DMS79 treated with DMSO at 0.1 percent for 48 hours (cell line): ENCODE measurements at regions not wholly inside any gene's neighbourhood (a gene's known extent, or its start where the extent isn't known, plus 50 kb on each side); places are given as distances from the start of the nearest gene placed in this dataset.
"Not testable (repeated sequence)": the region's sequence is repeated elsewhere in the genome, so short reads cannot be mapped to it uniquely, and the experiment has no call there.

Experiments
- DNase-seq: peaks from one replicate; lab custom pipeline; 2025; lab: John Stamatoyannopoulos, UW

DNA sequence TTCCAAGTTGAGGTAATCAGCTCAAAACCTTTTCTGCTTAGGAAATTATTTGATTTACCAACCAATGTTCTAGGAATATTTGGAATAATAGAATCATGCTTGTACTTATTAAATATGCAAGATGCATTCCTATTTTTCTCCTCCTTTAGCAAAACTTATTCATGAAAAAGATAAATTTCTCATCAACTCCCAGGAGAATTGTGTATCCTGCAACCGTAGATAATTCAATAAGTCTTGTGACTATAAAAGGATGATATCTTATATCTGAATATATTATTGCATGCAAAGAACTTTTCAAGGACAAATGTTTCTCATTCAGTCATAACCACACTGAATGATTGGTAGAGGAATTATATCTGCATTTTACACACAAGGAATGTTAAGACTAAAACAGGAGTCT is 84.9 kb upstream of the CCNG1 start:
- DNase-seq, result no peak

DNA sequence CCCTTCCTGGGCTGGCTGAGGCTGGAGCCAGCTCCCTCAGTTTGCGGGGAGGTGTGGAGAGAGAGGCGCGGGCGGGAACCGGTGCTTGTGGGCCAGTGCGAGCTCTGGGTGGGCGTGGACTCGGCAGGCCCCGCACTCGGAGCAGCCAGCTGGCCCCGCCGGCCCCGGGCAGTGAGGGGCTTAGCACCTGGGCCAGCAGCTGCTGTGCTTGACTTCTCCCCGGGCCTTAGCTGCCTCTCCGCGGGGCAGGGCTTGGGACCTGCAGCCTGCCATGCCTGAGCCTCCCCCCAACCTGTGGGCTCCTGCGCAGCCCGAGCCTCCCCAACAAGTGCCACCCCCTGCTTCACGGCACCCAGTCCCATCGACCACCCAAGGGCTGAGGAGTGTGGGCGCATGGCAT is 81.6 kb upstream of the CCNG1 start:
- DNase-seq, result not testable (repeated sequence)

DNA sequence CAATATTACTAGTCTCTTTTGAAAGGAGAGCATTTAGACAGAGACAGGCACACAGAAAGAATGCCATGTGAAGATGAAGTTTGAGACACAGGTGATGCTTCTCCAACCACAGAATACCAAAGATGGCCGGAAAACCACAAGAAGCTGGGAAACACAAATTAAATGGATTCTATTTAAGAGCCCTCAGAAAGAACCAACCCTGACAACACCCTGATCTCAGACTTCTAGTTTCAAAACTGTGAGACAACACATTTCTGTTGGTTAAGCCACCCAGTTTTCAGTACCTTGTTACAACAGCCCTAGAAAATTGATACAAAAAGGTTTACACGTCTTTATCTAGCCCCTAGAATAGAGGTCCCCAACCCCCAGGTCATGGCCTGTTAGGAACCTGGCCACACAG is 79.8 kb upstream of the CCNG1 start:
- no peak for DNase-seq

DNA sequence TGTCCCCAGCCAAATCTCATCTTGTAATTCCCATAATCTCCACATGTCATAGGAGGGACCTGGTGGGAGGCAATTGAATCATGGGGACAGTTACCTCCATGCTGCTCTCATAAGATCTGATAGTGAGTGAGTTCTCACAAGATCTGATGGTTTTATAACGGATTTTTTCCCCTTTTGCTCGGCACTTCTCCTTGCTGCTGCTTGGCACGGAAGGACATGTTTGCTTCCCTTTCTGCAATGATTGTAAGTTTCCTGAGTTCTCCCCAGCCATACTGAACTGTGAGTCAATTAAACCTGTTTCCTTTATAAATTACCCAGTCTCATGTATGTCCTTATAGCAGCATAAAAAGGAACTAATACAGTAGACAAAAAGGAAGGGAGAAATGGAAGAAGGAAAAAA is 76.7 kb upstream of the CCNG1 start:
- no peak for DNase-seq

DNA sequence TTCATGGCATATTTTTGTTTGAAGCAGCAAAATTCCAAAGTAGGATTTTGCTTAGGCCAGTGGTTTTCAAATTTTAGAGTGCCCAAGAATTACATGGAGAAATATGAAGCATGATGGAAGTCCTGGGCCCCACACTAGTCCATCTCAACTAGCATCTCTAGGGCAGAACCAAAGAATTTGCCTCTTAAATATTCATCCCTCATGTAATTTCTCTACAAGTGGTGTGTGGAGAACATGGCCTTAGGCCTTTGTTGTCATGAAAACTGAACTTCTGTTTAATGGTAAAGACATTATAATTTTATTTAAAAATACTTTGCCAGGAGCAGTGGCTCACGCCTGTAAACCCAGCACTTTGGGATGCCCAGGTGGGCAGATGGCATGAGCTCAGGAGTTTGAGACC is 75.9 kb upstream of the CCNG1 start:
- no peak for DNase-seq

DNA sequence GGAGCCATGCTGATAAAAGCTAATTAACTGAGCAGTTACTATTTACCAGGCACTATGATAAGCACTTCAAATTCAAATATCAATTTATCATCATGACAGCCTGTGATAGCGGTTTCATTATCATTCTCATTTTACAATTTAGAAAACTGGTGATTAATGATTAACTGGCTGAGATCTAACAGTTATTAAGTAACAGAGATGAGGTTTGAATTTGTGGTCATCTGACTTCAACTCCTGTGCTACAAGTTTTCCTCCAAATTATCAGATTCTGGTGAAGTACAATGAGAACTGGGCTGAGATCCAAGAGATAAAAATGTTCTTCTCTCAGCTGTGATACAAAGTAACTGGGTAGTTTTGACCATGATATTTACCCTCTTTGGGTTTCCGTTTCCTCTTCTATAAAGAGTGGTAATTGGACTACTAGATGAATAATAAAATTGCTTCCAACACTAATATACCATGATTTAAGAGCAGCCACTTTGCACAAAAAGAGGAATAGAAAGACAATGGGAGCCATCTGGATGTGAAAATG is 74.5 kb upstream of the CCNG1 start:
- no peak for DNase-seq

DNA sequence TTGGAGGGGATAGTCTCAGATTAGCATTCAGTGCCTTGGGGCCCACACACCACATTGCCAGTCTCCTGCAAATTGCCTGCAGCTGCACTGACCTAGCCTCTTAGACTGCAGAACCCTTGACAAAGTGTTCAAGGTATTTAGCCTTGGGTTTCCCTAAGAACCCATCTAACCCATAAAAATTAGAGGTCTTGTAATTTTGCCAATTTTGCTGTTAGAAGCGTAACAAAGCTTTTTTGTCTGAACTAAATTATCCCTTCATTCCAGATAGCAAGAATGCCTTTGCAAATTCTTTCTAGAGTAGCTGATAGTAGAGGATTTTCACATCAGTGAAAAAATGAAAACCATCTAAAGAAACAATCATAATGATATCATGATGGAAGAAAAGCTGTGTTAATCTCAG is 74.0 kb upstream of the CCNG1 start:
- no peak for DNase-seq

DNA sequence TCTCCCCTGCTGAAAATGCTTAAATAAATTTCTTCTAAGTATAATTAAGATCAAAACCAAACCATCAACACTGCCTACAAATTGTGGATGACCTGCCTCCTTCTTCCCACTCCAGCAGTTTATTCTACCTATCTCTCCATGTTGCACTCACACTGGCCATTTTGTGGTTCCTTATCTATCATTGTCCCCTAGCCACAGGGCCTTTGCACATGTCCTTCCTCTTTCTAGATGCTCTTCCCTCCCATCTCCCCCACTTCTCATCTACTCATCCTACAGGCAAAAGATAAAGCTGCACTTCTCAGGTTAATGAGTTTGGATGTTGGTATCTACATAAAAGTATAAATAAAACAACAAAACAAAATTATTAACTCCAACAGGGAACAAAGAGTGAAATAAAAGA is 70.6 kb upstream of the CCNG1 start:
- no peak for DNase-seq

DNA sequence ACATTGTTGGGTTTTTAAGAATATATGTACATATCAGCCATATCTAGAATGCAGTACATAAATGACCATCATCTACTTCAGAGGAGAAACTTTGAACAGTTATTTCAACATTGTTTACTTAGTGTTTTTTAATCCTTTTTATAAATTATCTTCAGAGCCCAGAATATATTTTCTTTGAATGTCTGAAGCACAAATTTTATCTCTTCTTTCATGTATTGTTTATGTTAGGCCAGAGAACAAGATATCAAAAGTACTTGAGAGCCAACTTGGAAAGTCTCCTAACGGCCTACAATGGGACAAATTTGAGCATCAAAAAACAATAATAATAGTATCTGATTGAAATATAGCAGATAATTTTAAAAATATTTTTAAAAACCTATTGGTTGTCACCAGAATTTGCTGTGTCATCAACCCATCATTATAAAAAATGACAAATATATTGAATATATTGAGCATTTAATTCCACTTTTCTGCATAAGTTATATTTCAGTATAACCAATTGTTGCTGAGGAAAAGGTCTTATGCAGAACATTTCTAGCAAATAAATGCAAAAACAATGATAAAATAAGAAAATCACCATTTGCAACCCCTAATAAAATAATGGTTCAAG is 67.5 kb upstream of the CCNG1 start:
- DNase-seq, result no peak

DNA sequence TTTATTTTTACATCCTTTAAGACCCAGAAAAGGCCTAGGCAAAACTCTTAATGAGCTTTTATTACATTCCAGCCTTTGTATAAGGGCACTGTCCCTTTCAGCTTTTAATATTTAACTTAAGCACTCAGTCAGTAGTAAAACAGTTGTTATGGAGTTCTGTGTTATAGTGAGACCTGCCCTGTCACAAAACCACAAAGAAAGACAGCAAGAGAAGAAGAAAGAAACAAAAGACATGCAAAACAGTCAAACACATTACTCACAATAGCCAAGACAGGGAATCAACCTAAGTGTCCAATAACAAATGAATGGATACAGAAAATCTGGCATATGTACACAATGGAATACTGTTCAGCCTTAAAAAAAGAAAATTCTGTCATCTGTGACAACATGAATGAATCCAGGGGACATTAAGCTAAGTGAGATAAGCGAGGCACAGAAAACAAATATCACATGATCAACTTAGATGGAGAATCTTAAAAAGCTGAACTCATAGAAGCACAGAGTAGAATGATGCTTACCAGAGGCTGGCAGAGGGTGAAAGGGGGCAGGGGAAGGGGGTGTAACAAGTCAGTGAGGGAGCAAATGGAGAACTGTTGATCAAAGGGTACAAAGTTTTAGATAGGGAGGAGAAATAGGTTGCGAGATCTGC is 63.8 kb upstream of the CCNG1 start:
- DNase-seq, result no peak

DNA sequence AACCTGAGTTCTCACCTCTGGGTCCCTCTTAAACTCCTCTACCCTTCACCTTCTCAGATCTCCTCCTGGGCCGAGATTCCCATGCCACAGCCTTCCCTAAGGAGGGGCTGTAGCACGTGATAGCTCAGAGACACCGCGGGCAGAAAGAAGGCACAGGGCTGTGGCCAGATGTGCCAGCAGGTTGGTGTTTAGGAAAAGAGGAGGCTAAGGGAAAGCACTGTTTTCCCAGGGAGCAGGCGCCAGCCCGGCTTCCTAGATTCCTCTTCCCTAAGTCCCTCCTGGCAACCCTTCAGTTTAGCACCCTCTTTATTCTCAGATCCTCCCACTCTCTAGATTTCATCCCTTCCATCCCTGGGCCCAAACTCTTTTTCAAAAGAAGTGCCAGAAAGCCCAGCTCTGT is 59.4 kb upstream of the CCNG1 start:
- DNase-seq, result no peak

DNA sequence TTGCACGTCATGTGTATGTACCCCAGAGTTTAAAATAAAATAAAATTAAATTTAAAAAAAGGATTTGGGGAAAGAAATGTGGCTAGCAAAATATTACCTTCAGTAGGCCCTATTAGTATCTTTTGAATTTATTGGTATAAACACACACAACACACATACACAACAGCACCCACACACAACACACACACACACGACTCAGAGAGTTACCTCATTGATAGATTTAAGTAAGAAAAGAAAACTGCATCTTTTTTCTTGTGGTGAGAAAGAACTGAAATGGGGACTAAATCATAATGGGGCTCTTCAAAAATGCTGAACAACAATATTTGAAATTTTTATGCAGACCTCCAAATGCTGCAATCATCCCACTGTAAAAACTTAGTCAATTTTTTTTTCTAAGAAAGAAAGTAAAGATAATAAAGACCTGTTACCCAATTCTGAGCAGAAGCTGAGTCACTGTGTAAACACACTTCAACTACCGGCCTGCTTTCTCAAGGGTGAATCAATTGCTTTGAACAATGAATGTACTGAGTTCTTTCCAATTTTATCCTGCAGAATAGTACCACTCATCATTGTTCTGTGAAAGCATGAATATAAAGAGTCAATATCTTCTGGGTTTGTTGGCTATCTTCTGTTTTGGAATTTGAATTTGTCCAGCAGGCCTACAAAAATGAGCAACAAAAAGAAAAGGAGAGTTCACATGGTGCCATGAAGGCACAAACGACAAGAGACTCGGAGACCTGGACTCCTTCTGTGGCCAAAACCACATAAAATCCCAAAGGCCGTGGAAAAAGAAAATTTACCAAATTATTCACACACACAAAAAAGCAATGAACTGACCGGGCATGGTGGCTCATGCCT is 57.9 kb upstream of the CCNG1 start:
- peak; percentile 53 for DNase-seq

DNA sequence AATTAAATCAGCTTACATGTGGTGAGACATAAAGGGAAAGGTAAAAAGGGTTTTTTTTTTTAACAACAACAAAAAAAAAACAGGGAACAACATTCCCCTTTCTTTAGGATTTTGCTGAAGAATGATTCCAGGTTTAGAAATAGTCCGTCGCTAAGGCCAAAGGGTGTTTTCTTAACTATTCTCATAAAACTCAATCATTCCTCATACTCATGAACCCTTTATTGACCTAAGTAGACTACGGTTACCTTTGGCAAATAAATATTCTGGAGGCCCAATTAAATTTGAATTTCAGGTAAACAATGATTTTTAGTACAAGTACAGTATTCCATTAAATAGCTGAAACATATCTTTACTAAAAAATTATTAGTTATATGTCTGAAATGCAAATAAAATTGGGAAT is 55.6 kb upstream of the CCNG1 start:
- DNase-seq, result no peak

DNA sequence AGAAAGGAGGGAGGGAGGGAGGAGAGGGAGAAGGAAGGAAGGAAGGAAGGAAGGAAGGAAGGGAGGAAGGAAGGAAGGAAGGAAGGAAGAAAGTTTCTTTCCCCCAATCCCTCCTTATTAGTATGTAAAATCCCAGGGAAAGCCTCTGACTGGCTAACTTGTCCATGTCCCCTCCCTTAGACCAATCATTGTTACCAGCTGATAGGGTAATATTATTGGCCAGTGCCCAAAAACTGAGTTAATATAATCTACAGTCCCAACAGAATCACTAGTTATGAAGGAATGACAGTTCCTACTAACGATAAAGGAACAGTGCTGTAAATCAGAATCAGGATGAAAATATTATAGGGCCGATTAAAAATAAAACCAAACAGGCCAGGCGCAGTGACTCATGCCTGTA is 53.6 kb upstream of the CCNG1 start:
- no peak for DNase-seq

DNA sequence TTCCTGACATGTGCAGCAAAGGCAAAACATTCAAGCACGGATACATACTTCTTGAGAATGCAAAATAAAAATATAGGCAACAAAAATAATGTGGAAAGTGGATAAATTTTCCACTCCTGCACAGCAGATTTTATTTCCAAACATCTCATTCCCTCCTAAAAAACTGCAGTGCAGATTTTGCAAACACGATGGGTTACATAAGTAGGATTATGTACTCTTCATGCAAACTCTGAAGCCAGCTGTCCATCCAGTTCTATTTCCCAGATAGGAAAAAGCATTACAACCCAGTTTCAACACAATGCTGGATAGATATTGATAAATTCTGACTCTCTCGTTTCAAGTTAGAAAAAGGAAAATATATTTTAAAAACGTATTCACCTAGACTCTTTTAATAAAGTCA is 52.7 kb upstream of the CCNG1 start:
- DNase-seq, result no peak

DNA sequence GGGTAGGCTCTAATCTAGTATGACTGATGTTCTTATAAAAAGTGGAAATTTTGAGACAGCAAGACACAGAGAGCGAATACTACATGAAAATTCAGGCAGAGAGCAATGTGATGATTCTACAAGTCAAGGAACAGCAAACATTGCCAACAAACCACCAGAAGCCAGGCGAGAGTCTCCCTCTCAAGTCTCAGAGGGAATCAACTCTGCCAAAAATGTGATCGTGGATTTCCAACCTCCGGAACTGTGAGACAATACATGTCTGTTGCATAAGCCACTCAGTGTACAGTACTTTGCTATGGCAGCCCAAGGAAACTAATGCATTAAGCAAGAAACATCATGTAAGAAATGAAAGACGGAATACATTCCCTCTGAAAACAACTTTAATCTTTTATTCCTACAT is 52.1 kb upstream of the CCNG1 start:
- no peak for DNase-seq

DNA sequence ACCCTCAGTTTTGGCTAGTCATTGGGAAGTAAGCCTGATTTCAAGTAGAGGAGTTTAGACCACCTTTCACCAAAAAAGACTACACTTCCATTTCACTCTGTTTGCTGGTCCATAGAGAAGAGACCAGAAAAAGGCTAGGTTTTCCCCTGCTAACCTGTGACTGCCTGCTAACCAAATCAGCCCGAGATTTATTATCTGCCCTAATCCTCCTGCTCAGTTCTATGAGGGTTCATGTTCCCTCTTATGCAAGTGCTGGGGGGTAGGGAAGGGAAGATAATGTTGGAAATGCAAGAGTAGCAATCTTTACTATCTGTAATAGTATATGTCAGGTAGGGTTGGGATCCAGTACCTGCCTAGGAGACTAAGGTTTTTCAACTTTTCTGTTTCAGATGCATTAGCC is 51.6 kb upstream of the CCNG1 start:
- DNase-seq, result no peak

DNA sequence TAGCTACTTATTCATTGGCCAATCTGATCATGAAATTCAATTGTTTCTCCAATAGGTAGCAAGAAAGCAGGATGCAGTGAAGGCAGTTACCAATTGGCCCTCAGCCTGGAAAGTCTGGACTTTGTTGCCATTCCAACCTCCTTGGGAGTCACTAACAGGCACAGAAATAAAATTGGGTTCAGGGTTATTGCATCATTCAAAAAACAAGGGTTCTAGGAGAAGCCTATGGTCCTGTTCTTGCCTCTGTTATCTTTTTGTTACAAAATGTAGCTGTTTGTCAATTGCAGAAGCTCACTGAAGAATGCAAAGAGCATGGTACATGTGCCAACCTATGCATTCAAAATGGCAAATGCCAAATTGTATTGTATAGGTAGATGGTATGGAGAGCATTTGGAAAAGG is 51.0 kb upstream of the CCNG1 start:
- DNase-seq, result no peak

DNA sequence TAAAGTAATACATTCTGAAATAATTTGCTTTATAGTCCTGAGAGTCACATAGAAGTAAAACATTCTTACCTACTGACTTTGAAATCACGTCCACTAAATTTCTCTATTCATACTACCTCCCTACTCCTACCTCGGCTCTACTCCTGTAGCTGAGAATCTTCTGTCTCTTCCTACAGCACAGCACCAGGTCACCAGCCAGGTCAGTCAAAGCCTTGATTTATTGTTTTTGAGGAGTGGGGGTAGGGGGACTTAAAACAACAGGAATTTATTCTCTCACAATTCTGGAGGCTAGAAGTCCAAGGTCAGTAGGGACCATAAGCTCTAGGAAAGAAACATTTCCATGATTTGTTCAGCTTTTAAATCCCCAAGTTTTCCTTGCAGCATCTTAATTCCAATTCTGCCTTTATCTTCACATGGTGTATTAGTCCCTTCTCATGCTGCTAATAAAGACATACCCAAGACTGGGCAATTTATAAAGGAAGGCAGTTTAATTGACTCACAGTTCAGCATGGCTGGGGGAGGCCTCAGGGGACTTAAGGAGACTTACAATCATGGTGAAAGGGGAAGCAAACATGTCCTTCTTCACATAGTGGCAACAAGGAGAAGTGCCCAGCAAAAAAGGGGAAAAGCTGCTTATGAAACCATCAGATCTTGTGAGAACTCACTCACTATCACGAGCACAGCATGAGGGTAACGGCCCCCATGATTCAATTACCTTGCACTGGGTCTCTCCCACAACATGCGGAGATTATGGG is 49.6 kb upstream of the CCNG1 start:
- DNase-seq, result no peak
